Adrenal gland (tissue), 5 donors: ENCODE measurements at regions not wholly inside any gene's neighbourhood (a gene's known extent, or its start where the extent isn't known, plus 50 kb on each side); places are given as distances from the start of the nearest gene placed in this dataset.

Experiments used
- CTCF ChIP-seq, 6 experiments: fragments of 450-650 bp in 4 of 6; fragments of 200-600 bp in 2 of 6; sonication (generic) in 1 of 6; IDR thresholded peaks; 1 replicate in 5 of 6; 2 replicates in 1 of 6; pipeline versions ENCODE4 v1.5.1 to v1.8.0; 2016 to 2021; ENCODE audit warnings: antibody characterized with exemption in 6 of 6, mild to moderate bottlenecking in 2 of 6, moderate library complexity in 1 of 6
- POLR2A ChIP-seq, 2 donors: fragments of 450-650 bp; IDR thresholded peaks; one replicate each; pipeline ENCODE4 v1.6.1; 2017; ENCODE audit warnings: antibody characterized with exemption in 2 of 2, mild to moderate bottlenecking in 2 of 2, moderate library complexity in 1 of 2
- donor health status: DM: no; HTN: no; CAD: no.

- TF ChIP-seq POLR2A (IDR thresholded peaks at IDR 0.05) (no peak), CTCF (IDR thresholded peaks at IDR 0.05) (no peak)
Measured at GRCh38 chr2:122433123-122433754, 677.8 kb downstream of the TSN start.
